Duodenal mucosa (tissue), 2 donors: ENCODE measurements at regions not wholly inside any gene's neighbourhood (a gene's known extent, or its start where the extent isn't known, plus 50 kb on each side); places are given as distances from the start of the nearest gene placed in this dataset.
"Not testable (repeated sequence)": the region's sequence is repeated elsewhere in the genome, so short reads cannot be mapped to it uniquely, and the experiment has no call there.

Source experiments
- H3K27ac ChIP-seq: one replicate; pipeline ENCODE4 v1.7.0; 2013; ENCODE audit warnings: low read depth, low read length
- H3K27me3 ChIP-seq, 2 donors: one replicate each; pipeline ENCODE4 v1.7.0; 2013; ENCODE audit warnings: low read length in 2 of 2, control low read depth in 1 of 2; ENCODE audit not compliant: insufficient read depth in 2 of 2, control insufficient read depth in 1 of 2
- H3K36me3 ChIP-seq, 2 donors: one replicate each; pipeline ENCODE4 v1.7.0; 2013; ENCODE audit warnings: low read length in 2 of 2, control low read depth in 1 of 2; ENCODE audit not compliant: insufficient read depth in 2 of 2, control insufficient read depth in 1 of 2
- H3K4me1 ChIP-seq, 2 donors: one replicate each; pipeline ENCODE4 v1.7.0; 2013; ENCODE audit warnings: low read length in 2 of 2, control low read depth in 1 of 2; ENCODE audit not compliant: insufficient read depth in 2 of 2, control insufficient read depth in 1 of 2
- H3K4me3 ChIP-seq, 2 donors: one replicate each; pipeline ENCODE4 v1.7.0; 2013; ENCODE audit warnings: low read length in 2 of 2, low read depth in 1 of 2
- H3K9ac ChIP-seq, 2 donors: one replicate each; pipeline ENCODE4 v1.7.0; 2013; ENCODE audit warnings: low read length in 2 of 2, low read depth in 1 of 2
- H3K9me3 ChIP-seq, 2 donors: one replicate each; pipeline ENCODE4 v1.7.0; 2013; ENCODE audit warnings: low read length in 2 of 2, control low read depth in 1 of 2; ENCODE audit not compliant: control insufficient read depth in 1 of 2

DNA sequence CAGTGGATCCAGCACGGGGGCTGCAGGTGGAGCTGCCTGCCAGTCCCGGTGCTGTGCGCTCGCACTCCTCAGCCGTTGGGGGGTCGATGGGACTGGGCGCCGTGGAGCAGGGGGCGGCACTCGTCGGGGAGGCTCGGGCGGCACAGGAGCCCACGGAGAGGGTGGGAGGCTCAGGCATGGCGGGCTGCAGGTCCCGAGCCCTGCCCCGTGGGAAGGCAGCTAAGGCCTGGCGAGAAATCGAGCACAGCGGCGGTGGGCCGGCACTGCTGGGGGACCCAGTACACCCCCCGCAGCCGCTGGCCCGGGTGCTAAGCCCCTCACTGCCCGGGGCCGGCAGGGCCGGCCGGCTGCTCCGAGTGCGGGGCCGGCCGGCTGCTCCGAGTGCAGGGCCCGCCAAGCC is 52.3 kb upstream of the MARK1 start:
- not testable (repeated sequence) for H3K27ac ChIP-seq, H3K9me3 ChIP-seq, H3K4me1 ChIP-seq, H3K9ac ChIP-seq, H3K4me3 ChIP-seq, H3K36me3 ChIP-seq, H3K27me3 ChIP-seq

DNA sequence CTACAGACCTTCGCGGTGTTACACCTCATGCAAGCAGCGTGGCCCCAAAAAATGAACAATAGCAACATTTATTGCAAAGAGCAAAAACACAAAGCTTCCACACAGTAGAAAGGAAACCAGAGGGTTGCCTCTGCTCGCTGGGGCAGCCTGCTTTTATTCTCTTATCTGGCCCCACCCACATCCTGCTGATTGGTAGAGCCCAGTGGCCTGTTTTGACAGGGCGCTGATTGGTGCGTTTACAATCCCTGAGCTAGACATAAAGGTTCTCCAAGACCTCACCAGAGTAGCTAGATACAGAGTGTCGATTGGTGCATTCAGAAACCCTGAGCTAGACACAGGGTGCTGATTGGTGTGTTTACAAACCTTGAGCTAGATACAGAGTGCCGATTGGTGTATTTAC is 52.8 kb upstream of the MARK1 start:
- not testable (repeated sequence) for H3K9me3 ChIP-seq, H3K36me3 ChIP-seq, H3K4me3 ChIP-seq, H3K27ac ChIP-seq, H3K27me3 ChIP-seq, H3K9ac ChIP-seq, H3K4me1 ChIP-seq

DNA sequence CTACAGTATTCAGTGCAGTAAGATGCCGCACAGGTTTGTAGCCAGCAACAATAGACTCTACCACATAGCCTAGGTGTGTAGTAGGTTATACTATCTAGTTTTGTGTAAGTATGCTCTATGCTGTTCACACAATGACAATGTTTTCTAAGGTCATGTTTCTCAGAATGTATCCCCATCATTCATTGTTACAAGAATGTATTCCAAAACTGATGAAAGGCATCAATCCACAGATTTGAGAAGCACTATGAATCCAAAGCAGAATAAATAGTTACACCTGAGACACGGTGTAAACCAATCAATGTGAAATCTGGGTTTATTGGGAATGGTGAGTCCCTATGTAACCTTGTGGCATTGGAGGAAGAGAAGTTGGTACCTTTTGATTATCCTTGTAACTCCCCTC is 54.5 kb upstream of the MARK1 start:
- H3K4me3 ChIP-seq: no peak overlapping the region

DNA sequence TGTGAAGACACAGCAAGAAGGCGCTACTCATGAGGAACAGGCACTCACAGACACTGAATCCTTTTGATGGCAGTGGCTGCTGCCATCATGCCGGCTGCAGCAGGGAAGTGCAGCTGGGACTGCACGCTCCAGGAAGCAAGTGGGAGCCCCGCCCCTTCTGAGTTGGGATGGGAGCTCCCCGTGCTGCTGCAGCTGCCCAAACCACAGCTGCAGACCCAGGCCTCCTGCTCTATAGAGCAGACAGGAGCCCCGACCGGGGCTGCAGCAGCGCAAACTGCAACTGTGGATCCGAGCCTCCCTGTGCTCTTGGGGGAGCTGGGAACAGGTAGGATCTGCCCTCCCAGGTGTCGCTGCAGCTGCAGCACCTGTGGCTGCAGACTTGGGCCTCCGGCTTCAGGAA is 65.2 kb upstream of the MARK1 start:
- no peak overlapping the region for H3K27ac ChIP-seq
- no peak overlapping the region for H3K9ac ChIP-seq
- no peaks in the 10 kb centered on the region for H3K4me1 ChIP-seq
- no peak overlapping the region for H3K4me3 ChIP-seq
- H3K27me3 ChIP-seq: no peaks in the 10 kb centered on the region
- no peaks in the 10 kb centered on the region for H3K36me3 ChIP-seq
- no peaks in the 10 kb centered on the region for H3K9me3 ChIP-seq

More for the DNA sequence above, 54.5 kb upstream of the MARK1 start:
- Histone ChIP-seq H3K36me3 (no peaks in the 10 kb centered on the region), H3K9me3 (no peaks in the 10 kb centered on the region), H3K9ac (no peak overlapping the region), H3K27ac (no peak overlapping the region), H3K4me1 (no peaks in the 10 kb centered on the region), H3K27me3 (no peaks in the 10 kb centered on the region)

DNA sequence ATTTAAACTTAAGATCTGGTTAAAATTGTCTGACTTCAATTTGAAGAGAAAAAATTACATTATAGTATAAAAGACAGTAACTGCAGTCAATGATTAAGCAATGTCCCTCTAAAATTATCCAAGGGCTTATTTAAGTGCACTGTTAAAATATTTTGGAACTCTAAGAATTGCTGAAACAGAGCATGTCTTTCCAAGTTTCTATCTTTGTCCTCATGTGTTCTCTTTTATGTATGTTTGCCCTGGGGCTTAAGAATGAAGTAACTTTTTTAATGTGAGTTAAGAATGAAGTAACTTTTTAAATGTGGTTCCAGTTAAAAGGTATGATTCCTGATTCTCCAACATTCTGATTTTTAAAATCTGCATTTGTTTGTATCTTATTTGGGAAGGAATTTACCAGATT is 69.0 kb upstream of the MARK1 start:
- H3K36me3 ChIP-seq: no peaks in the 10 kb centered on the region
- no peak overlapping the region for H3K27ac ChIP-seq
- no peaks in the 10 kb centered on the region for H3K4me1 ChIP-seq
- no peak overlapping the region for H3K9ac ChIP-seq
- H3K9me3 ChIP-seq: no peaks in the 10 kb centered on the region
- no peak overlapping the region for H3K4me3 ChIP-seq
- no peaks in the 10 kb centered on the region for H3K27me3 ChIP-seq

DNA sequence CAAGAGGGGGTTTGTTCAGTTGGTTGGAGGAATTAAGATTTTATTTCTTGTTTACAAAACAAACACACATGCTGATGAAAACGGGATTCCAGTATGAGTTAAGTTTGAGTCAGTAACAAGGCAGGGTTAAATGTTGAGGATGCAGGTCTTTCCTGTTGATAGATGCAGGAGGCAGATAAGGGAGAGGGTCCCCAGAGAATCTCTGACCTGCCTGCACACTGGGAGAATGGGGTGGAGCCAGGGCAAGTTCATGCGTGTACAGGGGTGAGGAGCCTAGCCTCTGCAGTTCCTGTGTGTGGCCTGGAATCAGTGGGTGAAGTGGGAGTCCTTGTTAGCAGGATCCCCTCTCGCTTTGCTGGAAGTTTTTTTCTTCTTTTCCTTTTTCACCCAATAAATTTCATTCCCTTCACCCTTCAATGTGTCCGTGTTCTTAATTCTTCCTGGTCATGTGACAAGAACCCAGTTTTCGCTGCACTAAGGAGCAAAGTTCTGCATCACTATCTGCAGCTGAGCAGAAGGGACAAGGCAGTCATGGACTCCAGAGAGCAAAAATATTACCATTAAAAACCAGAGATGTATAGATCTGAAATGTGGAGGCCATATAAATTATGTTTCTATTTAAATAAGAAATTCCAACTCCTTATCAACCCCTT is 69.9 kb upstream of the MARK1 start:
- no peaks in the 10 kb centered on the region for H3K4me1 ChIP-seq
- H3K36me3 ChIP-seq: no peaks in the 10 kb centered on the region
- H3K9me3 ChIP-seq: no peaks in the 10 kb centered on the region
- no peaks in the 10 kb centered on the region for H3K27me3 ChIP-seq
- no peak overlapping the region for H3K9ac ChIP-seq
- H3K4me3 ChIP-seq: peak overlapping the region in 1 of 2 donors; percentile 8
- no peak overlapping the region for H3K27ac ChIP-seq

DNA sequence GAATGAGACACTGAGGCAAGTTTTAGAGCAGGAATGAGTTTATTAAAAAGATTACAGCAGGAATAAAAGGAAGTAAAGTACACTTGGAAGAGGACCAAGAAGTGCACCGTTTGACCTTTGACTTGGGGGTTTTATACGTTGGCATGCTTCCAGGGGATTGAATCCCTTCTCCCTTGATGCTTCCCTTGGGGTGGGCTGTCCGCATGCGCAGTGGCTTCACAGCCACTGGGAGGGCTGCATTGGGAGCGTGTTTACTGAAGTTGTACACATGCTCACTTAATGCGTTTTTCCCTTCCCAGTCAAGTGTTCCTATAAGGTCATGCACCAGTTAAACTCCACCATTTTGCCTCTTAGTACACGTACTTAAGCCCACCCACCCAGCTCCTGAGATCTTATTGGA is 72.4 kb upstream of the MARK1 start:
- no peak overlapping the region for H3K9ac ChIP-seq
- no peaks in the 10 kb centered on the region for H3K27me3 ChIP-seq
- no peaks in the 10 kb centered on the region for H3K9me3 ChIP-seq
- no peak overlapping the region for H3K4me3 ChIP-seq
- H3K36me3 ChIP-seq: no peaks in the 10 kb centered on the region
- H3K4me1 ChIP-seq: no peaks in the 10 kb centered on the region
- H3K27ac ChIP-seq: no peak overlapping the region

DNA sequence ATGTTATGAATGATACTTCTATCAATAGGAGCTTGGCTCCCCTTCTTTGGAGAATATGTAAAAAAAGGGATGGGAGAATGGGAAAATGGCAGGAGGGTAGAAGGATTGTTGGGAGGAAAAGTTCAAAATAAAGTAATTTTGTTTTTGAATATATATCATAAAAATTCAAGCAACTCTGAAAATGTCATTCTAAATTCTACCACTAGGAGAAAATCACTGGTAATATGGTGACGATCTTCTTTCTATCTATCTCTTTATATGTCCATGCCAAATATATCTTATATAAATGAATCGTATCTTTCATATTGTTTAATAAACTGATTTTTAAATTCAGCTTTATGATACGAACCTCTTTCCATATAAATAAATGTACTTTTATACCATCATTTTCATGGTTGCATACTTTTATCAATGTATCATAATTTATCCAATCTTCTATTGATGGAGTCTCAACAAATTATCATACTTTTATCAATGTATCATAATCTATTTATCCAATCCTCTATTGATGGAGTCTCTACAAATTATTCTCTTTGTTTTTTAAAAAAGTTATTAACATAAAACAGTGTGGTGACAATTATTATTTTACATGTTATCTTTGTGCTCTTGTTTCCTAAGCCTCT is 73.7 kb upstream of the MARK1 start:
- no peaks in the 10 kb centered on the region for H3K4me1 ChIP-seq
- no peaks in the 10 kb centered on the region for H3K27me3 ChIP-seq
- H3K9me3 ChIP-seq: no peaks in the 10 kb centered on the region
- H3K27ac ChIP-seq: no peak overlapping the region
- no peak overlapping the region for H3K9ac ChIP-seq
- H3K4me3 ChIP-seq: no peak overlapping the region
- H3K36me3 ChIP-seq: no peaks in the 10 kb centered on the region

DNA sequence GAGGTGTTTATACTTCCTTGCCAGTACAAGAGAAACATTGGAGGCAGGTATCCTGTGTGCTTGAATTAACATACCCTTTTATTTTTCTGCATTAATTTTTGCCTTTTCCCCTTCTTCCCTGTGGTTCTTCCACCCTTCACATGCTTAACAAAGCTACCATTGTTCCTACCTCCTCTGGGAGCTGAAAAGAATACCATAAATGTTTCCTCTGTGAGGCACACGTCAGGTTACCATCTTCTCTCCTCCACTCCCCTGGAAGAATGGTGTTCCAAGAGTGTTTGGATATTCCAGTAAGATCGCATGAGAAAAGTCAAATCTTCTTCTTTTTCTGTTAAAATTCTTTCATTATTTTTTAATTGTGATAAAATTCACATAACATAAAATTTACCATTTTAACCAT is 74.6 kb upstream of the MARK1 start:
- H3K27ac ChIP-seq: no peak overlapping the region
- no peaks in the 10 kb centered on the region for H3K27me3 ChIP-seq

DNA sequence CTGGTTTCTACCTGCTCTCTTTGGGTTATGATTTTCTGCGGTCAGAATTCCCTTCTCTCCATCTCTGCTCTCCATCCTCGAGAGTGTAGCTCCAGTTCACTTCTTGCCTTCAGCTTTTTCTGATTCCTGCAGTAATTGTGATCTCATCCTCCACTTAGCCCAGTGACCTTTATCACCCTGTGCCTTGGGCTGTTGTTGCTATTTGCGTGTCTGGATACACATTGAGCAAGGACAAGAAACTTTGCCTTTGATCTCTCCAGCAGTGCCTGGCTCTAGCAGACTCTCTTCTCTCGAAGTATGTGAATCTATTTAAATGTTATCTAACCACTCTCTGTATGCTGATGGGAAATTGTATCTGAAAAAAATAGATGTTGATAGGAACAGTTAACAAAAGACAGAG is 76.4 kb upstream of the MARK1 start:
- Histone ChIP-seq H3K27me3 (no peaks in the 10 kb centered on the region), H3K9me3 (no peaks in the 10 kb centered on the region), H3K4me3 (no peak overlapping the region), H3K36me3 (no peaks in the 10 kb centered on the region), H3K9ac (no peak overlapping the region), H3K27ac (no peak overlapping the region), H3K4me1 (no peaks in the 10 kb centered on the region)

More for the DNA sequence above, 74.6 kb upstream of the MARK1 start:
- Histone ChIP-seq H3K4me3 (no peak overlapping the region), H3K4me1 (no peaks in the 10 kb centered on the region), H3K9ac (no peak overlapping the region), H3K9me3 (no peaks in the 10 kb centered on the region), H3K36me3 (no peaks in the 10 kb centered on the region)
